ENCODE measurements at regions not wholly inside any gene's neighbourhood (a gene's known extent, or its start where the extent isn't known, plus 50 kb on each side); places are given as distances from the start of the nearest gene placed in this dataset.

- TF ChIP-seq EP300 (IDR thresholded peaks at IDR 0.05): no peak
- no peak for TF ChIP-seq CTCF (IDR thresholded peaks at IDR 0.05)
- TF ChIP-seq POLR2AphosphoS5 (IDR thresholded peaks at IDR 0.05): no peak
- no peak for TF ChIP-seq POLR2A (IDR thresholded peaks at IDR 0.05)
Observed at GRCh38 chr18:78540636-78541529, 438.7 kb upstream of the SALL3 start.
